ENCODE measurements at regions not wholly inside any gene's neighbourhood (a gene's known extent, or its start where the extent isn't known, plus 50 kb on each side); places are given as distances from the start of the nearest gene placed in this dataset.

GRCh38 chr3:44066806-44067205, 174.9 kb upstream of the TOPAZ1 start:
- no peak for TF ChIP-seq POLR2A (IDR thresholded peaks at IDR 0.05)
- no peak for TF ChIP-seq POLR2AphosphoS5 (IDR thresholded peaks at IDR 0.05)
- no peak for TF ChIP-seq CTCF (IDR thresholded peaks at IDR 0.05)
- no peak for TF ChIP-seq EP300 (IDR thresholded peaks at IDR 0.05)
- peaks cover 0 to 10% (median 0%) of the 10 kb centered on the region in 3 donors for H3K4me1 ChIP-seq
- H3K4me3 ChIP-seq, result no peak overlapping the region
- H3K27me3 ChIP-seq, result peaks cover 23% of the 10 kb centered on the region
- H3K9me3 ChIP-seq, result no peaks in the 10 kb centered on the region
- ATAC-seq, result no peak
- 52 to 71% methylated on average over 1 to 3 of the region's 3 CpGs for WGBS, 2 donors (ENCODE audit: low coverage in 1 of 2)
- no peaks in the 10 kb centered on the region for H3K36me3 ChIP-seq
- no peak overlapping the region for H3K27ac ChIP-seq

DNA sequence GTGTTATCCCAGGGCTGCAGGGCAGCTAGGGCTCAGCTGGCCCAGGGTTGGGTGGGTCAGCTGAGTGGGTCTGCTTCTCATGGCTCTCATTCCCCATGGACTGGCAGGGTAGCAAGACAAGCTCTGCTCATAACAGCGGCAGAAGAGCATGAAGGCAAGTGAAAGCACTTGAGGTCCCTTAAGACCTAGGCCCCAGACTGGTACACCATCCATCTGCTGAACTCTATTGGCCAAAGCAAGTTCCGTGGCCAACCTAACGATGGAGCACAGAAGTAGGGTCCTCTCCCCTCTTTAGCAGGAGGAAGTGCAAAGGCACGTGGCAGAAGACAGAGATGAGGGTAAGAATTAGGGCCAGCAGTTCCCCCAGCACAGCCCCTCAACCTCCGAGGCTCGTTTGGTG, 174.3 kb upstream of the TOPAZ1 start:
- 67% methylated on average over 3 of the region's 6 CpGs; no CpG with 5 or more reads in 1 of the 2 donors for WGBS, 2 donors (ENCODE audit: low coverage in 1 of 2)
- Histone ChIP-seq H3K4me3 (no peak overlapping the region), H3K36me3 (no peaks in the 10 kb centered on the region), H3K9me3 (no peaks in the 10 kb centered on the region), H3K4me1 (peaks cover 0 to 10% (median 0%) of the 10 kb centered on the region in 3 donors), H3K27ac (no peak overlapping the region), H3K27me3 (peaks cover 17% of the 10 kb centered on the region)
- no peak for ATAC-seq
- no peak for TF ChIP-seq CTCF (IDR thresholded peaks at IDR 0.05)
- no peak for TF ChIP-seq EP300 (IDR thresholded peaks at IDR 0.05)
- TF ChIP-seq POLR2AphosphoS5 (IDR thresholded peaks at IDR 0.05), result no peak
- TF ChIP-seq POLR2A (IDR thresholded peaks at IDR 0.05), result no peak

DNA sequence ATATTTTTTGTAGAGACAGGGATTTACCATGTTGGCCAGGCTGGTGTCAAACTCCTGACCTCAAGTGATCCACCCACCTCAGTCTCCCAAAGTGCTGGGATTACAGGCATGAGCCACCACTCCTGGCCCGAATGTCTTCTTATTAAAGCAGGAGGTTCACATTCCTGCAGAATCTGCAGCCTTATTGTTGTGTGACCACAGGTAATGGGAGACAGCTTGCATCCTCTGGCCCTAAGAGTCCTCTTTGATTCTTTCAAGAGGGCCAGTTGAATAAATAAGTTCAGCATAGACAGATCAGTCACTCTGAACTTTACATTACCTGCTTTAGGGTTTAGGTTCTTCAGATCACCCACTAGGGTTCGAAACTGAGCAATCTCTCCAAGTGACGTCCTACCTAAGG, 172.9 kb upstream of the TOPAZ1 start:
- H3K4me3 ChIP-seq, result no peak overlapping the region
- no peak for ATAC-seq
- no peaks in the 10 kb centered on the region for H3K9me3 ChIP-seq
- H3K36me3 ChIP-seq, result no peaks in the 10 kb centered on the region
- H3K27ac ChIP-seq, result no peak overlapping the region
- WGBS, 2 donors (ENCODE audit: low coverage in 1 of 2), result 84% methylated on average over 3 of the region's 3 CpGs
- no peak for TF ChIP-seq POLR2A (IDR thresholded peaks at IDR 0.05)
- no peak for TF ChIP-seq EP300 (IDR thresholded peaks at IDR 0.05)
- no peak for TF ChIP-seq CTCF (IDR thresholded peaks at IDR 0.05)
- no peak for TF ChIP-seq POLR2AphosphoS5 (IDR thresholded peaks at IDR 0.05)
- H3K27me3 ChIP-seq, result peaks cover 9% of the 10 kb centered on the region
- peaks cover 0 to 10% (median 0%) of the 10 kb centered on the region in 3 donors for H3K4me1 ChIP-seq

GRCh38 chr3:44069276-44069675, 172.4 kb upstream of the TOPAZ1 start:
- Histone ChIP-seq H3K4me3 (no peak overlapping the region), H3K36me3 (no peaks in the 10 kb centered on the region), H3K27ac (no peak overlapping the region), H3K4me1 (peaks cover 0 to 10% (median 0%) of the 10 kb centered on the region in 3 donors), H3K9me3 (no peaks in the 10 kb centered on the region), H3K27me3 (peaks cover 9% of the 10 kb centered on the region)
- ATAC-seq, result no peak
- 65 to 72% methylated on average over 3 to 5 of the region's 5 CpGs for WGBS, 2 donors (ENCODE audit: low coverage in 1 of 2)
- TF ChIP-seq POLR2AphosphoS5 (IDR thresholded peaks at IDR 0.05) (no peak), EP300 (IDR thresholded peaks at IDR 0.05) (no peak), POLR2A (IDR thresholded peaks at IDR 0.05) (no peak), CTCF (IDR thresholded peaks at IDR 0.05) (no peak)

DNA sequence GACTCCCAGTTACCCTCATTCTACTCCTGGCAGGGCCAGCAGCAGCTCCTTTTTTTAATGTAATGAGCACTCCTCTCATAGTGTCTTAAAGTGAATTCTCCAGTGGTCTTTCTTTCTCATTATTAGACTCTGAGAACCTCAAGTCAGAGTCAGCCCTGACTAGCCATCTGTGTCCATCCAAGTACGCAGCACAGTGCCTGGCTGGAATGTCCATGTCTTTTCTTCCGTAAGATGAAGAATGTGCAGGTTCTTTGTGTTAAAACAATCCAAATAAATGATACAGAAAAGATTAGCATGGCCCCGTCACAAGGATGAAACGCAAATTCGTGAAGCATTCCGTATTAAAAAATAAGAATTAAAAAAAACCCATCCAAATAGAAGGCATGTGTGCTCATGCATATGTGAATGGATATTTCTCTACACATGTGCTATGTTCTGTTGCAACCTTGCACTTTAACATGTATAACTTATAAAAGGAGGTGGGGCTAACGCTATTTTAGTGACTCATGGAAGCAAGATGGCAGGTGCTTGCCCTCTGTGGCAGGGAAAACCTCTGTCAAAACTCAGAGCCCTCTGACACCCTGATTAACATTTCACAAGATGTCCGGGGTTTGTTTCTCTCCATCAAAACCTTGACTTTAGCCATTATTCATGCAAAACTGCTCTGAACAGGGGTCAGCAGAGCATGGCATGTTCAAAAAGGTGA, 170.7 kb upstream of the TOPAZ1 start:
- WGBS, 2 donors (ENCODE audit: low coverage in 1 of 2), result 80 to 90% methylated on average over 5 to 7 of the region's 8 CpGs
- no peaks in the 10 kb centered on the region for H3K9me3 ChIP-seq
- no peaks in the 10 kb centered on the region for H3K4me1 ChIP-seq
- no peak for ATAC-seq
- TF ChIP-seq CTCF (IDR thresholded peaks at IDR 0.05), result no peak
- TF ChIP-seq EP300 (IDR thresholded peaks at IDR 0.05), result no peak
- no peaks in the 10 kb centered on the region for H3K36me3 ChIP-seq
- peaks cover 15% of the 10 kb centered on the region for H3K27me3 ChIP-seq
- no peak overlapping the region for H3K27ac ChIP-seq
- H3K4me3 ChIP-seq, result no peak overlapping the region

All from gastroesophageal sphincter (tissue), 4 donors.